Activated naive CD4-positive, alpha-beta T cell treated with anti-CD3 and anti-CD28 coated beads for 36 hours (primary cell): ENCODE measurements at regions not wholly inside any gene's neighbourhood (a gene's known extent, or its start where the extent isn't known, plus 50 kb on each side); places are given as distances from the start of the nearest gene placed in this dataset.
"Not testable (repeated sequence)": the region's sequence is repeated elsewhere in the genome, so short reads cannot be mapped to it uniquely, and the experiment has no call there.

Experiments used
- CTCF ChIA-PET: fragments of 350-600 bp; sonication (Branson Sonifier 250); formaldehyde crosslinking; loops from one replicate; lab custom pipeline; 2021; ENCODE audit warnings: antibody characterized with exemption; lab: Charles Lee
- DNase-seq: peaks from one replicate; pipeline ENCODE4 v3.0.0-alpha.2; 2020
- H3K27ac Mint-ChIP-seq: one replicate; pipeline ENCODE4 v1.8.0; 2021; ENCODE audit warnings: mild to moderate bottlenecking, mixed read lengths
- H3K27me3 Mint-ChIP-seq: one replicate; pipeline ENCODE4 v1.8.0; 2021; ENCODE audit warnings: low read depth, mixed read lengths
- H3K36me3 Mint-ChIP-seq: one replicate; pipeline ENCODE4 v1.8.0; 2021; ENCODE audit warnings: low read depth, mixed read lengths
- H3K4me1 Mint-ChIP-seq: one replicate; pipeline ENCODE4 v1.8.0; 2021; ENCODE audit warnings: low read depth, mixed read lengths
- H3K4me3 Mint-ChIP-seq: one replicate; pipeline ENCODE4 v1.8.0; 2021; ENCODE audit warnings: mild to moderate bottlenecking, moderate library complexity, mixed read lengths
- H3K9me3 Mint-ChIP-seq: one replicate; pipeline ENCODE4 v1.8.0; 2021; ENCODE audit warnings: mixed read lengths
- intact Hi-C: fragments of 100-400 bp; cut with micrococcal nuclease; formaldehyde crosslinking; loops from one replicate; pipeline ENCODE4 v1.15.1; 2023

DNA sequence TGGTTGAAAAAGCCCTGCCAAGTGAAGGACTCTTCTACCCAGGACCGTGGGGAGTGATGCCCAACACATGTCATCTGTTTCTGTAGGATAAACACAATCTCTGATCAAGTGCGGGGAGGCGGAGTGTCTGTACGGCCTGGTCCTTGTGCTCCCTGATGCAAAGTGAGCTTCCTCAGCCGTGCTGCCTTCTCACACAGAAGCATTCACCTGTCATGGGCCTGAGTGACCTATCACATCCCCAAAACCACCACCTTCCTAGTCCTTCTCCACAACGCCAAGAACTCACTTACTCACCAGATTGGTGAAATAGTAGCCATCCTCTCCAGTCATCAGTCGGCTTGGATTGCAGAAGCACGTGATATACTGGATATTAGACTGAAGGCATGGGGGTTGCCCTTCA is 74.4 kb upstream of the KCTD7 start:
- CTCF ChIA-PET, result interaction anchor here (0.6 kb wide), 1 partner anchor 108 kb away, joined by 3 read pairs; no protein-coding TSS in a partner anchor
- H3K4me3 Mint-ChIP-seq, H3K27ac Mint-ChIP-seq, H3K27me3 Mint-ChIP-seq, DNase-seq, H3K4me1 Mint-ChIP-seq, H3K9me3 Mint-ChIP-seq: not testable (repeated sequence)
- intact Hi-C loops, result loop anchor here (10.0 kb wide), 1 partner anchor 221 kb away; no protein-coding TSS in a partner anchor
- H3K36me3 Mint-ChIP-seq, result peaks cover 18% of the 10 kb centered on the region

GRCh38 chr7:66554842-66555430 is 73.7 kb upstream of the KCTD7 start:
- not testable (repeated sequence) for H3K4me3 Mint-ChIP-seq, DNase-seq, H3K27me3 Mint-ChIP-seq, H3K4me1 Mint-ChIP-seq, H3K9me3 Mint-ChIP-seq, H3K27ac Mint-ChIP-seq
- intact Hi-C loops, result loop anchor here (10.0 kb wide), 1 partner anchor 220 kb away; no protein-coding TSS in a partner anchor
- H3K36me3 Mint-ChIP-seq, result peaks cover 17% of the 10 kb centered on the region
- CTCF ChIA-PET, result interaction anchor here (0.6 to 0.7 kb wide), 2 partner anchors 26 to 107 kb away, joined by 3 to 6 read pairs; no protein-coding TSS in a partner anchor

- intact Hi-C loops, result loop anchor here (2.0 to 10.0 kb wide), 2 partner anchors 73 to 219 kb away; partner anchors contain the start of gene KCTD7
- Mint-ChIP-seq H3K36me3 (peaks cover 17% of the 10 kb centered on the region), H3K27me3 (no peaks in the 10 kb centered on the region), H3K9me3 (no peaks in the 10 kb centered on the region), H3K4me3 (no peak overlapping the region), H3K27ac (no peak overlapping the region), H3K4me1 (peaks cover 3% of the 10 kb centered on the region)
- CTCF ChIA-PET, result interaction anchor here (0.6 kb wide), 1 partner anchor 150 kb away, joined by 3 read pairs; no protein-coding TSS in a partner anchor
- DNase-seq, result no peak
These were observed 72.5 kb upstream of the KCTD7 start for GRCh38 chr7:66556177-66556548.

GRCh38 chr7:66556549-66557213 is 72.0 kb upstream of the KCTD7 start:
- CTCF ChIA-PET, result interaction anchor here (0.6 to 1.8 kb wide), 7 partner anchors 14 to 541 kb away, joined by 3 to 5 read pairs (median 3); no protein-coding TSS in a partner anchor
- Mint-ChIP-seq H3K36me3 (peaks cover 15% of the 10 kb centered on the region), H3K9me3 (no peaks in the 10 kb centered on the region), H3K27me3 (no peaks in the 10 kb centered on the region), H3K4me3 (no peak overlapping the region), H3K4me1 (peaks cover 3% of the 10 kb centered on the region), H3K27ac (no peak overlapping the region)
- DNase-seq, result no peak
- intact Hi-C loops, result loop anchor here (2.0 to 10.0 kb wide), 2 partner anchors 72 to 218 kb away; partner anchors contain the start of gene KCTD7

DNA sequence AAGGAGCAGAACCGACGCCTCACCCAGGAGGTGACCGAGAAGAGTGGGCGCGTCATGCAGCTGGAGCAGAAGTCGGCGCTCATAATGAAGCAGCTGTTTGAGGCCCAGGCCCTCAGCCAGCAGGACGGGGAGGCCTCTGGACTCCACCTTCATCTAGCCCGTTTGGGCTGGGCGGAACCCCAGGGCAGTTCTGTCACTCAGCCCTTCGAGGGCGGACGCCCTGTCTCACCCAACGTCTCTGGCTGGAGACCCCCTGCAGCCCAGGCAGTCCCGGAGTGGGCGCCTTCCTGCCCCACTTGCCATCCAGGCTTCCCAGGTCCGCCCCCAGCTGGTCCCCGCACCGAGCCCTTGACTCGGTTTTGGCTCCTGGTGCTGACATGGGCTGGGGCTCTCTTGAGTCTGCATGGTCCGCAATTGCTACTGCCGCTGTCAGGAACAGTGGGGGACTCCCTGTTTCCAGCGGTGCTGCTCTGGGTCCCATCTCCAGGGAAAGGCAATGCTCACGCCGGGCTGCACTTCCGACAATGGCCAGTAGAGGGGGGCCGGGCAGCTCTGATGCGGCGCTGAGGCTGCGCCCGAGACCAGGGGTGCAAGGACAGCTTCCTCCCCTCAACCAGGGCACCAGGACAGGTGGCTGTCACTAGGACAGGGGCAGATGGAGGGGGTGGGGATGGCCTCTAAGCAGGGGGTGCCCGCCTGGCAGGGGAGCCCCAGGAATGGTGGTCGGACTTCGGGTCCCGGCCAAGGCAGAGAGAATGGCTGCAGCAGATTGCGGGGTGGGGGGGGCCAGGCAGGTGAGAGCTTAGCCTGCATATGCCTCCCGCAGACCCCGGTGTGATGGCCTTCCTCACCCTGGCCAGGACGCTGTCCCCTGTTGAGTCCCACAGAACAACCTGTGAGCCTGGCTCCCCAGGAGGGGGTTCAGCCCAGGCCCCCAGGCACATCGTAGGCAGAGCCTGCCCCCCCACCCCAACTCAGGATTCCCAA is 71.2 kb upstream of the KCTD7 start:
- intact Hi-C loops, result loop anchor here (2.0 to 10.0 kb wide), 2 partner anchors 71 to 217 kb away; partner anchors contain the start of gene KCTD7
- no peaks in the 10 kb centered on the region for H3K27me3 Mint-ChIP-seq
- H3K4me3 Mint-ChIP-seq, result no peak overlapping the region
- no peak overlapping the region for H3K27ac Mint-ChIP-seq
- H3K4me1 Mint-ChIP-seq, result peaks cover 3% of the 10 kb centered on the region
- CTCF ChIA-PET, result interaction anchor here (0.6 to 1.8 kb wide), 10 partner anchors 10 to 541 kb away, joined by 3 to 6 read pairs (median 3); no protein-coding TSS in a partner anchor
- H3K9me3 Mint-ChIP-seq, result no peaks in the 10 kb centered on the region
- H3K36me3 Mint-ChIP-seq, result peaks cover 10% of the 10 kb centered on the region
- peak; percentile 78 for DNase-seq

- DNase-seq, result no peak
- Mint-ChIP-seq H3K27ac (no peak overlapping the region), H3K4me3 (no peak overlapping the region), H3K27me3 (no peaks in the 10 kb centered on the region), H3K4me1 (peaks cover 3% of the 10 kb centered on the region), H3K9me3 (no peaks in the 10 kb centered on the region), H3K36me3 (peaks cover 7% of the 10 kb centered on the region)
- CTCF ChIA-PET, result interaction anchor here (0.9 to 1.8 kb wide), 6 partner anchors 14 to 231 kb away, joined by 3 to 6 read pairs (median 3); no protein-coding TSS in a partner anchor
- intact Hi-C loops, result loop anchor here (10.0 kb wide), 1 partner anchor 217 kb away; no protein-coding TSS in a partner anchor
These were observed 70.5 kb upstream of the KCTD7 start for GRCh38 chr7:66558201-66558641.

DNA sequence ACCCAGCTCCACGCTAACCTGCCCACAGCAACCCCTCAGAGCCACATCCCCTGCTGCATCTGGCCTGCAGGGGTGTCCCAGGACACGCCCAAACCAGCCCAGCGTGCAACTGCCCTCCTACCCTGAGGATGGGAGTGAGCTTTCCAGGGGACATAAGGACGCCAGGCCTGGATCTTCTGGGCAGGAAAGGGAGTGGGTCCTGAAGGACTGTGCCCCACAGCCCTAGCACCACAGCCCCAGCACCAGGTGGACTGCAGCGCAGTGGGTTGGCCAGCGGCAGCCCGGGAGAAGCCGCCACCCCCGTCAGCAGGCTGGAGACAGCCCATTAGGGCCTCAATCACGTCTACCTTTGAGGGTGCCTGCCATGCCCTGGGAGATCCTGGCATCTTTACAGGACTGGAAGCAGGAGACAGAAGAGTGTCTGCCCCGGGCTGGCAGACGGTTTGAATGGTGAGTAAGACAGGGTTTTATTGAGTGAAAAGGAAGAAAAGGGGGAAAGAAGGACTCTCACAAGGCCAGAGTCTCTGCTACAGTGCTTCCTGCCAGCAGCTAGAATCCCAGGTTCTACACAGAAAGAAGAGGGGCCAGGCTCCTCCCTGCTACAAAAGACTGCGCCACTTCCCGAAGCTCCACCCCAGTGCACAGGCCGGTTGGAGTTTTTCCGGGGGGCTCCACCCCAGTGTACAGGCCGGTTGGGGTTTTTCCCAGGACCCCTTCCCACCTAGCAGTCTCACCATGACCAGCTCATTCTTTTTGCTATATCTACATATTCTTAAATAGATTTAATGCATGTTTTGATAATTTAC is 69.8 kb upstream of the KCTD7 start:
- no peak for DNase-seq
- Mint-ChIP-seq H3K4me1 (peaks cover 3% of the 10 kb centered on the region), H3K36me3 (peaks cover 9% of the 10 kb centered on the region), H3K4me3 (no peak overlapping the region), H3K9me3 (no peaks in the 10 kb centered on the region), H3K27me3 (no peaks in the 10 kb centered on the region), H3K27ac (no peak overlapping the region)
- CTCF ChIA-PET, result interaction anchor here (0.9 to 1.8 kb wide), 4 partner anchors 13 to 231 kb away, joined by 3 to 6 read pairs (median 3); no protein-coding TSS in a partner anchor
- intact Hi-C loops, result loop anchor here (10.0 kb wide), 1 partner anchor 216 kb away; no protein-coding TSS in a partner anchor

GRCh38 chr7:66564045-66564444 is 64.6 kb upstream of the KCTD7 start:
- Mint-ChIP-seq H3K9me3 (no peaks in the 10 kb centered on the region), H3K4me3 (no peak overlapping the region), H3K4me1 (peaks cover 4% of the 10 kb centered on the region), H3K27ac (no peak overlapping the region), H3K36me3 (peaks cover 5% of the 10 kb centered on the region), H3K27me3 (no peaks in the 10 kb centered on the region)
- CTCF ChIA-PET, result no interaction called here
- no peak for DNase-seq
- intact Hi-C loops, result loop anchor here (5.0 kb wide), 1 partner anchor 433 kb away; the partner anchor contains the start of genes SBDS and TYW1

- intact Hi-C loops, H3K4me3 Mint-ChIP-seq, H3K27ac Mint-ChIP-seq, H3K27me3 Mint-ChIP-seq, CTCF ChIA-PET, DNase-seq, H3K9me3 Mint-ChIP-seq, H3K4me1 Mint-ChIP-seq: not testable (repeated sequence)
- peaks cover 21% of the 10 kb centered on the region for H3K36me3 Mint-ChIP-seq
These were observed 58.5 kb upstream of the KCTD7 start for GRCh38 chr7:66570179-66570578.

GRCh38 chr7:66571568-66571967 is 57.1 kb upstream of the KCTD7 start:
- H3K4me1 Mint-ChIP-seq, result peaks cover 9% of the 10 kb centered on the region
- intact Hi-C loops, result no loop called here
- no peak overlapping the region for H3K27ac Mint-ChIP-seq
- H3K9me3 Mint-ChIP-seq, result no peaks in the 10 kb centered on the region
- CTCF ChIA-PET, result interaction anchor here (0.6 to 1.9 kb wide), 2 partner anchors 14 to 217 kb away, joined by 3 to 6 read pairs; no protein-coding TSS in a partner anchor
- DNase-seq, result no peak
- peaks cover 21% of the 10 kb centered on the region for H3K36me3 Mint-ChIP-seq
- no peak overlapping the region for H3K4me3 Mint-ChIP-seq
- H3K27me3 Mint-ChIP-seq, result no peaks in the 10 kb centered on the region
